Tibial nerve (tissue), 4 donors: ENCODE measurements at regions not wholly inside any gene's neighbourhood (a gene's known extent, or its start where the extent isn't known, plus 50 kb on each side); places are given as distances from the start of the nearest gene placed in this dataset.

Experiments used
- DNase-seq, 2 donors: peaks; one replicate each; pipeline ENCODE4 v3.0.0-alpha.2; 2019; ENCODE audit warnings: low spot score in 2 of 2
- H3K27ac ChIP-seq, 4 donors: fragments of 200-600 bp; sonication (generic) in 3 of 4; one replicate each; pipeline ENCODE4 v1.5.1; 2017 to 2019; ENCODE audit warnings: mild to moderate bottlenecking in 1 of 4
- H3K27me3 ChIP-seq, 2 donors: fragments of 200-600 bp; sonication (generic) in 1 of 2; one replicate each; pipeline versions ENCODE4 v1.5.1 to v1.6.0; 2017 to 2019
- H3K36me3 ChIP-seq, 3 donors: fragments of 200-600 bp; sonication (generic); one replicate each; pipeline ENCODE4 v1.5.1; 2018 to 2019
- H3K4me1 ChIP-seq, 4 donors: fragments of 200-600 bp; sonication (generic) in 3 of 4; one replicate each; pipeline ENCODE4 v1.5.1; 2017 to 2019
- H3K4me3 ChIP-seq, 4 donors: fragments of 200-600 bp; sonication (generic) in 3 of 4; one replicate each; pipeline ENCODE4 v1.5.1; 2017 to 2019; ENCODE audit warnings: mild to moderate bottlenecking in 1 of 4, moderate library complexity in 1 of 4
- H3K9me3 ChIP-seq, 4 donors: fragments of 200-600 bp; sonication (generic) in 3 of 4; one replicate each; pipeline ENCODE4 v1.5.1; 2017 to 2019
- CTCF ChIP-seq, 5 experiments: fragments of 200-600 bp in 3 of 5; fragments of 450-650 bp in 2 of 5; sonication (generic) in 3 of 5; IDR thresholded peaks; one replicate each; pipeline ENCODE4 v1.5.1; 2016 to 2019; ENCODE audit warnings: antibody characterized with exemption in 5 of 5, mild to moderate bottlenecking in 3 of 5, moderate library complexity in 2 of 5
- EP300 ChIP-seq, 2 donors: sonication (generic); formaldehyde crosslinking; IDR thresholded peaks; one replicate each; pipeline ENCODE4 v1.6.1; 2017; ENCODE audit warnings: antibody characterized with exemption in 2 of 2, mild to moderate bottlenecking in 1 of 2
- POLR2A ChIP-seq, 2 donors: fragments of 450-650 bp; IDR thresholded peaks; one replicate each; pipeline ENCODE4 v1.6.1; 2017; ENCODE audit warnings: antibody characterized with exemption in 2 of 2, mild to moderate bottlenecking in 2 of 2, moderate library complexity in 2 of 2
- WGBS, 2 donors: methylation state at CpG; one replicate each; pipeline ENCODE4 v1.1.5; 2018; 5-methylcytosine and 5-hydroxymethylcytosine counted together

DNA sequence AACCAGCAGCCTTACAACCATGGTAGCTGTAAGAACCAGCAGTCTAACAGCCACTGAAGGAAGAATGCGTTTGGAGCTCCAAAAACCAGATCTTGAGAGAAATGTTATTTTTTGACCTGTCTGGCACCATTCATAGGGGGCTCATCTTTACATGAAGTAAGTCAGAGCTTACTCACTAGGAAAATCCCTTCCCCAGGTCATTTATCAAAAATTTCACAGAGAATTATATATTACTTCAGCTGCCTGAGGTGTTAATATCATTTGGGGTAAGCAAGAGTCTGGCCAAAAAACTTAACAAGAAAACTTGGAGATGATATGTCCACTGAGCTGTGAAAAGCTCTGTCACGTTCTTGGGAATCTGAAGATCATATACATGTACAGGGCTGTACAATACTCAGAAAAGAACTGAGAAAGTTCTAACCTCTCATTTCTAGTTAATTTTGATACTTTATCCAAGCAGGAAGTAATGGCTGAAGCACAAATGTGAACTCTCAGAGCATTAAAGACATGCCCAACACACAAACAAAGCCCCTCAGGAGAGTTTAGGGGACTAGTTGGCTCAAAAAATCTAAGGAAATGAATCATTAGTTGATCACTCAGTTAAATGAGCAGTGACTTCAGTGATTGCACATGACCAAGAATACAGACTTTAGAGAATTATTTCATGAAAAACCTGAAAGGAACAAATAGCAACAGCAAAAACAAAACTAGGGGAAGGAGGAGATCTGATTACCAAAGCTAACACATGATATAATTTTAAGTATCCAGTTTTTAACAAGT is 681.1 kb downstream of the LTN1 start:
- H3K27ac ChIP-seq = no peak overlapping the region
- DNase-seq = no peak
- H3K27me3 ChIP-seq = no peaks in the 10 kb centered on the region
- no peak overlapping the region for H3K4me3 ChIP-seq
- H3K36me3 ChIP-seq = no peaks in the 10 kb centered on the region
- peaks cover 0 to 18% (median 0%) of the 10 kb centered on the region in 4 donors for H3K9me3 ChIP-seq
- 86 to 91% methylated on average over 2 of the region's 2 CpGs for WGBS, 2 donors
- no peaks in the 10 kb centered on the region for H3K4me1 ChIP-seq
- TF ChIP-seq CTCF (IDR thresholded peaks at IDR 0.05) = no peak
- no peak for TF ChIP-seq POLR2A (IDR thresholded peaks at IDR 0.05)
- no peak for TF ChIP-seq EP300 (IDR thresholded peaks at IDR 0.05)

GRCh38 chr21:28310711-28311110 is 682.0 kb downstream of the LTN1 start:
- Histone ChIP-seq H3K4me1 (no peaks in the 10 kb centered on the region), H3K4me3 (no peak overlapping the region), H3K9me3 (peaks cover 0 to 18% (median 0%) of the 10 kb centered on the region in 4 donors), H3K27me3 (no peaks in the 10 kb centered on the region), H3K36me3 (no peaks in the 10 kb centered on the region), H3K27ac (no peak overlapping the region)
- DNase-seq = no peak
- no peak for TF ChIP-seq POLR2A (IDR thresholded peaks at IDR 0.05)
- TF ChIP-seq EP300 (IDR thresholded peaks at IDR 0.05) = no peak
- TF ChIP-seq CTCF (IDR thresholded peaks at IDR 0.05) = no peak

DNA sequence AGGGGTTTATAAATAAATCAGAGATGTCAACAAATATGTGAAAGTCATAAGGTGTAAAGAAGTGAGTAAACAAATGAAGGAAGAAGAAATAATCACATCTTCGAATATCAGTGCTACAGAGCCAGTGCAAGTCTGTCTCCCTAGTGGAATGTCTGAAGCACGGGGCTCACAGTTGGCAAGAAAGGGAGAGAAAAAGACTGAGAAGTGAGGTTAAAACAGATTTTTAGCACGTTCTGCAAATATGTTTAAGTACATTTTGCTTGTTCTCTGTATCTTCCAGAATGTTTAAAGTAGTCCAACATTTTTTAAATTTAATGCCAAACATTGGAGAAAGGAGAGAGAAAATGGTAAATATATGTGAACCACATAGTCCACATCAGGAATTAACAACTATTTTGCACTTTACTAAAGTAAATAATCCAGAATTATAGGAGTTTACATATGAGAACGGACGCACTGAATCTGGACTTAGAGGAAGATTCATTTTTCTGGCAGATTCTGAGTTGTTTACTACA is 682.4 kb downstream of the LTN1 start:
- TF ChIP-seq POLR2A (IDR thresholded peaks at IDR 0.05) = no peak
- TF ChIP-seq CTCF (IDR thresholded peaks at IDR 0.05) = no peak
- no peak for TF ChIP-seq EP300 (IDR thresholded peaks at IDR 0.05)
- H3K36me3 ChIP-seq = no peaks in the 10 kb centered on the region
- no peak overlapping the region for H3K27ac ChIP-seq
- H3K27me3 ChIP-seq = no peaks in the 10 kb centered on the region
- no peaks in the 10 kb centered on the region for H3K4me1 ChIP-seq
- WGBS, 2 donors = 54 to 60% methylated on average over 5 of the region's 5 CpGs
- H3K4me3 ChIP-seq = no peak overlapping the region
- DNase-seq = no peak
- H3K9me3 ChIP-seq = peaks cover 0 to 18% (median 0%) of the 10 kb centered on the region in 4 donors

DNA sequence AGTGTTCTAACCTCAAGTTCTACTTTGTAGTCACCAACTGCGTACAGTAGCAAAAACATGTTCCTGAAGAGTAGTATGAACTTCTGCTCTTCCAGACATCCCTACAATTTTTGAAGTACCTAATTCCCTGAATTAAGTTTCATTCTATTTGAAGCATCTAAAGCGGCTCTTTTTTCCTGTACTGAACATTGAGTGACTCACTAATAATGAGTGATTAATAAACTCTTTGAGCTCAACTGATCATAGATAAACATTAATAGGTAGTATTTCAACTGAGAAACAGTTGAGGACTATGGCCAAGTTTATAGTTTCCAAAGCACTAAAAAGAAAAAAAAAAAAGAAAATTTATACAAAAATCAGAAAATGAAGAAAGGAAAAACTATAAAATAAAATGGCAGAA is 683.1 kb downstream of the LTN1 start:
- no peaks in the 10 kb centered on the region for H3K36me3 ChIP-seq
- TF ChIP-seq EP300 (IDR thresholded peaks at IDR 0.05) (no peak), POLR2A (IDR thresholded peaks at IDR 0.05) (no peak), CTCF (IDR thresholded peaks at IDR 0.05) (no peak)
- WGBS, 2 donors = 96 to 98% methylated on average over 2 of the region's 2 CpGs
- no peak overlapping the region for H3K4me3 ChIP-seq
- no peak overlapping the region for H3K27ac ChIP-seq
- no peaks in the 10 kb centered on the region for H3K4me1 ChIP-seq
- H3K27me3 ChIP-seq = no peaks in the 10 kb centered on the region
- no peak for DNase-seq
- peaks cover 0 to 18% (median 0%) of the 10 kb centered on the region in 4 donors for H3K9me3 ChIP-seq

- TF ChIP-seq EP300 (IDR thresholded peaks at IDR 0.05) = no peak
- Histone ChIP-seq H3K36me3 (no peaks in the 10 kb centered on the region), H3K27me3 (no peaks in the 10 kb centered on the region), H3K9me3 (peaks cover 0 to 18% (median 0%) of the 10 kb centered on the region in 4 donors), H3K27ac (no peak overlapping the region), H3K4me3 (no peak overlapping the region), H3K4me1 (no peaks in the 10 kb centered on the region)
- no peak for DNase-seq
- 95 to 96% methylated on average over 1 of the region's 1 CpG for WGBS, 2 donors
Observed at GRCh38 chr21:28308516-28308915, 684.2 kb downstream of the LTN1 start.
